ENCODE measurements at regions not wholly inside any gene's neighbourhood (a gene's known extent, or its start where the extent isn't known, plus 50 kb on each side); places are given as distances from the start of the nearest gene placed in this dataset.

DNA sequence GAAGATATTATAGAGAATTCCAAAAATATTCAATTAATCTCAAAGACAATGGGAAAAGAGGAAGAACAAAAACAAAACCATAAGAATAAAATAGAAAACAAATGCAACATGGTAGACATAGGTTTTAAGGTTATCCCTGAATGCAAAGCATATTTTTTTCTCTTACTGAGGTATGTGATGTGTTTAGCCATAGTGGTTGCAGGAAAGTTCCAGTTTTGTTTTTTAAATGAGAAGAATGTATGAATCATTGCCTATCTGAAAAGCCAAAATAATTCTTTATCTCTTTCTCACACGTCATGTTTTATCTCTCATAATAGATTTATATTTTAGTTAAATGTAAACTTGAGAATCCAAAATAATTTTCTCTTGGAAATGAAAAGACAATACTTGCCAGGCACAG, 2591.7 kb upstream of the PCDH20 start:
- no peak overlapping the region for H3K4me2 ChIP-seq (ENCODE audit: low read depth, low read length, poor library complexity, severe bottlenecking)
- TF ChIP-seq, protein P1, sequence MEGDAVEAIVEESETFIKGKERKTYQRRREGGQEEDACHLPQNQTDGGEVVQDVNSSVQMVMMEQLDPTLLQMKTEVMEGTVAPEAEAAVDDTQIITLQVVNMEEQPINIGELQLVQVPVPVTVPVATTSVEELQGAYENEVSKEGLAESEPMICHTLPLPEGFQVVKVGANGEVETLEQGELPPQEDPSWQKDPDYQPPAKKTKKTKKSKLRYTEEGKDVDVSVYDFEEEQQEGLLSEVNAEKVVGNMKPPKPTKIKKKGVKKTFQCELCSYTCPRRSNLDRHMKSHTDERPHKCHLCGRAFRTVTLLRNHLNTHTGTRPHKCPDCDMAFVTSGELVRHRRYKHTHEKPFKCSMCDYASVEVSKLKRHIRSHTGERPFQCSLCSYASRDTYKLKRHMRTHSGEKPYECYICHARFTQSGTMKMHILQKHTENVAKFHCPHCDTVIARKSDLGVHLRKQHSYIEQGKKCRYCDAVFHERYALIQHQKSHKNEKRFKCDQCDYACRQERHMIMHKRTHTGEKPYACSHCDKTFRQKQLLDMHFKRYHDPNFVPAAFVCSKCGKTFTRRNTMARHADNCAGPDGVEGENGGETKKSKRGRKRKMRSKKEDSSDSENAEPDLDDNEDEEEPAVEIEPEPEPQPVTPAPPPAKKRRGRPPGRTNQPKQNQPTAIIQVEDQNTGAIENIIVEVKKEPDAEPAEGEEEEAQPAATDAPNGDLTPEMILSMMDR (IDR thresholded peaks at IDR 0.05; ENCODE audit: insufficient read depth, low read length, poor library complexity, severe bottlenecking): no peak
- H3K9me2 ChIP-seq (replicated peaks; ENCODE audit: insufficient read depth, low read length): no peaks in the 10 kb centered on the region
- H3F3A ChIP-seq (ENCODE audit: insufficient read depth): no peaks in the 10 kb centered on the region
- no peak overlapping the region for H3K9ac ChIP-seq (ENCODE audit: low read length)
- no peaks in the 10 kb centered on the region for H3K36me3 ChIP-seq (ENCODE audit: low read length)
- H3K27ac ChIP-seq (ENCODE audit: low read depth, low read length): no peak overlapping the region
- no peaks in the 10 kb centered on the region for H3K9me3 ChIP-seq (ENCODE audit: insufficient read depth, low read length)
- H2AFZ ChIP-seq (ENCODE audit: low read depth, low read length, severe bottlenecking): peak overlapping the region; percentile 6
- H4K20me1 ChIP-seq (ENCODE audit: low read depth, low read length): no peaks in the 10 kb centered on the region
- H3K4me3 ChIP-seq (ENCODE audit: insufficient read depth, low read length, poor library complexity, severe bottlenecking): no peak overlapping the region
- no peaks in the 10 kb centered on the region for H3K27me3 ChIP-seq (ENCODE audit: low read length)
- no peaks in the 10 kb centered on the region for H3K79me2 ChIP-seq (ENCODE audit: insufficient read depth, low read length)

DNA sequence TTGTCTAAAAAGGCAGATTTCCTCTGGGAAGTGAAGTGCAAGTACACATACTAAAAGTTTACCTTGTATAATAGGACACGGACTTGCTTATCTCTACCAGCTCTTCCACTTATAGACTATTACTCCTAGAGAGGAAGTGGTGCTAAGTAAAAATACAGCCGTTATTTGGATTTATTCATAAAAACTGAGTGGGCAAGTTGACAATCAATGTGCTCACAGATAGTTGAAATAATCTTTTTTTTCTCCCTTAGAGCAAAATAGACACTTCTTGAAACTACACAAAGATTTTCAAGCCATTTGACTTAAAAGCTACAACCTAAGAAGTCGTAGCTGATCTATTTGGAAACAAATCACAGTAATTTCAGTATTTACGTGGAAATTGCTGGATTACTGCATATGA, 2584.7 kb upstream of the PCDH20 start:
- no peak overlapping the region for H3K27ac ChIP-seq (ENCODE audit: low read depth, low read length)

DNA sequence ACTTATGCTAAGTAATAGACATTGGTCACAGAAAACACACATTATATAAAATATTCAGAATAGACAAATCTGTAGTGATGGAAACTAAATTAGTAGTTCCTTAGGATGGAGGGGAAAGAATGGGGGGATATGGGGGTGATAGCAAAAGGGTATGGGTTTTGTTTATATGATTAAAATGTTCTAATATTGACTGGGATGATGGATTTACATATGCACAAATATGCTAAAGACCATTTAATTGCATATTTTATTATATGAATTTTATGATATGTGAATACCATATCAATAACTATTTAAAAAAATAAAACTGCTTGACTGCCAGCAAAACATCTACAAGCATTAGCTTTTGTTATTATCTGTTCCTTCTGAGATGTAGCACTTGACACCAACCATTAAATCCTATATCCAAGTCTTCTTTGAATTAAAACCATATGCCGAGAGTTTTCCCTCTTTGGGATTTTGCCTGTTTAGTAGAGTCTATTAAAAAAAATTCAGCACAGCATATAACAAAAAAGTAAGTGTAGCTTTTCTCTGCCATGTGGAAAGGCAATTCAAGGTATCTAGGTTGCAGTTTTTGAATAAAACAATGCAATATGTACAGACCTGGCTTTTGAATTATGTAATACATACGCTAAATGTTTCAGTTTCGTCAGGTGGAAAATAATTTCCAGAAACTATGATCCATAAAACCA, 2584.1 kb upstream of the PCDH20 start:
- Histone ChIP-seq H3K9me2 (replicated peaks; ENCODE audit: insufficient read depth, low read length) (no peaks in the 10 kb centered on the region), H3K36me3 (ENCODE audit: low read length) (no peaks in the 10 kb centered on the region), H3K27ac (ENCODE audit: low read depth, low read length) (no peak overlapping the region), H3K9me3 (ENCODE audit: insufficient read depth, low read length) (no peaks in the 10 kb centered on the region), H3F3A (ENCODE audit: insufficient read depth) (no peaks in the 10 kb centered on the region), H3K4me3 (ENCODE audit: insufficient read depth, low read length, poor library complexity, severe bottlenecking) (no peak overlapping the region), H3K79me2 (ENCODE audit: insufficient read depth, low read length) (no peaks in the 10 kb centered on the region), H2AFZ (ENCODE audit: low read depth, low read length, severe bottlenecking) (peak overlapping the region; percentile 56), H3K4me2 (ENCODE audit: low read depth, low read length, poor library complexity, severe bottlenecking) (no peak overlapping the region), H3K9ac (ENCODE audit: low read length) (no peak overlapping the region), H4K20me1 (ENCODE audit: low read depth, low read length) (no peaks in the 10 kb centered on the region), H3K27me3 (ENCODE audit: low read length) (no peaks in the 10 kb centered on the region)
- TF ChIP-seq, protein P1 (IDR thresholded peaks at IDR 0.05; ENCODE audit: insufficient read depth, low read length, poor library complexity, severe bottlenecking): no peak
- no peak for TF ChIP-seq EZH2phosphoT487 (conservative IDR thresholded peaks at IDR 0.05; ENCODE audit: low read length)

More for the DNA sequence above, 2584.7 kb upstream of the PCDH20 start:
- Histone ChIP-seq H4K20me1 (ENCODE audit: low read depth, low read length) (no peaks in the 10 kb centered on the region), H3K9me2 (replicated peaks; ENCODE audit: insufficient read depth, low read length) (no peaks in the 10 kb centered on the region), H3K36me3 (ENCODE audit: low read length) (no peaks in the 10 kb centered on the region), H3K4me2 (ENCODE audit: low read depth, low read length, poor library complexity, severe bottlenecking) (no peak overlapping the region), H3K4me3 (ENCODE audit: insufficient read depth, low read length, poor library complexity, severe bottlenecking) (no peak overlapping the region), H3K9ac (ENCODE audit: low read length) (no peak overlapping the region), H3K9me3 (ENCODE audit: insufficient read depth, low read length) (no peaks in the 10 kb centered on the region), H2AFZ (ENCODE audit: low read depth, low read length, severe bottlenecking) (peak overlapping the region; percentile 56), H3F3A (ENCODE audit: insufficient read depth) (no peaks in the 10 kb centered on the region), H3K27me3 (ENCODE audit: low read length) (no peaks in the 10 kb centered on the region), H3K79me2 (ENCODE audit: insufficient read depth, low read length) (no peaks in the 10 kb centered on the region)
- TF ChIP-seq, protein P1 (IDR thresholded peaks at IDR 0.05; ENCODE audit: insufficient read depth, low read length, poor library complexity, severe bottlenecking): no peak
- no peak for TF ChIP-seq EZH2phosphoT487 (conservative IDR thresholded peaks at IDR 0.05; ENCODE audit: low read length)

Measured in SU-DHL-6 (cell line).